Chondrocyte (in vitro differentiated cells): ENCODE measurements at regions not wholly inside any gene's neighbourhood (a gene's known extent, or its start where the extent isn't known, plus 50 kb on each side); places are given as distances from the start of the nearest gene placed in this dataset.

Experiments
- DNase-seq: peaks from one replicate; pipeline ENCODE4 v3.0.0; 2021; ENCODE audit warnings: mixed read lengths, low spot score
- H3K27ac Mint-ChIP-seq: one replicate; pipeline ENCODE4 v1.8.0; 2021; ENCODE audit warnings: mild to moderate bottlenecking, moderate library complexity, mixed read lengths; ENCODE audit not compliant: unreplicated experiment
- H3K27me3 Mint-ChIP-seq: 2 replicates; pipeline ENCODE4 v1.8.0; 2021; ENCODE audit warnings: low read depth, mixed read lengths
- H3K36me3 Mint-ChIP-seq: 2 replicates; pipeline ENCODE4 v1.8.0; 2021; ENCODE audit warnings: low read depth, mixed read lengths
- H3K4me1 Mint-ChIP-seq: 2 replicates; pipeline ENCODE4 v1.8.0; 2021; ENCODE audit warnings: low read depth, mild to moderate bottlenecking, mixed read lengths
- H3K4me3 Mint-ChIP-seq: one replicate; pipeline ENCODE4 v1.8.0; 2021; ENCODE audit warnings: mild to moderate bottlenecking, moderate library complexity, mixed read lengths; ENCODE audit not compliant: unreplicated experiment
- H3K9me3 Mint-ChIP-seq: 2 replicates; pipeline ENCODE4 v1.8.0; 2021; ENCODE audit warnings: low read depth, mixed read lengths
- CTCF ChIP-seq: fragments of 200-600 bp; sonication (generic); IDR thresholded peaks from 2 replicates; pipeline ENCODE4 v1.5.0; 2021; ENCODE audit warnings: antibody characterized with exemption, mild to moderate bottlenecking, moderate library complexity

GRCh38 chr5:4093970-4094369 lies 498.3 kb downstream of the IRX1 start:
- Mint-ChIP-seq H3K4me1 (peaks cover 12% of the 10 kb centered on the region), H3K9me3 (no peaks in the 10 kb centered on the region), H3K4me3 (no peak overlapping the region), H3K27me3 (no peaks in the 10 kb centered on the region), H3K36me3 (no peaks in the 10 kb centered on the region), H3K27ac (no peak overlapping the region)
- no peak for TF ChIP-seq CTCF
- no peak for DNase-seq

- no peak for TF ChIP-seq CTCF
- H3K36me3 Mint-ChIP-seq = no peaks in the 10 kb centered on the region
- H3K27me3 Mint-ChIP-seq = peaks cover 2% of the 10 kb centered on the region
- H3K9me3 Mint-ChIP-seq = no peaks in the 10 kb centered on the region
- no peak overlapping the region for H3K4me3 Mint-ChIP-seq
- H3K4me1 Mint-ChIP-seq = peaks cover 12% of the 10 kb centered on the region
- DNase-seq = no peak
- H3K27ac Mint-ChIP-seq = no peak overlapping the region
These were observed 500.4 kb downstream of the IRX1 start for GRCh38 chr5:4095918-4096630.

- H3K36me3 Mint-ChIP-seq = no peaks in the 10 kb centered on the region
- no peak for TF ChIP-seq CTCF
- peaks cover 2% of the 10 kb centered on the region for H3K27me3 Mint-ChIP-seq
- no peak for DNase-seq
- peaks cover 12% of the 10 kb centered on the region for H3K4me1 Mint-ChIP-seq
- no peak overlapping the region for H3K27ac Mint-ChIP-seq
- no peaks in the 10 kb centered on the region for H3K9me3 Mint-ChIP-seq
- H3K4me3 Mint-ChIP-seq = no peak overlapping the region
These were observed 501.6 kb downstream of the IRX1 start for GRCh38 chr5:4097199-4097598.

- Mint-ChIP-seq H3K4me3 (no peak overlapping the region), H3K9me3 (no peaks in the 10 kb centered on the region), H3K36me3 (no peaks in the 10 kb centered on the region), H3K27ac (no peak overlapping the region), H3K27me3 (peaks cover 2% of the 10 kb centered on the region), H3K4me1 (peaks cover 12% of the 10 kb centered on the region)
- no peak for TF ChIP-seq CTCF
- DNase-seq = no peak
These were observed 502.6 kb downstream of the IRX1 start for GRCh38 chr5:4098226-4098625.

GRCh38 chr5:4099386-4099785 lies 503.8 kb downstream of the IRX1 start:
- Mint-ChIP-seq H3K9me3 (no peaks in the 10 kb centered on the region), H3K36me3 (no peaks in the 10 kb centered on the region), H3K4me3 (no peak overlapping the region)

More at GRCh38 chr5:4099386-4099785, 503.8 kb downstream of the IRX1 start:
- no peak for TF ChIP-seq CTCF
- Mint-ChIP-seq H3K27me3 (peaks cover 2% of the 10 kb centered on the region), H3K4me1 (peaks cover 12% of the 10 kb centered on the region), H3K27ac (no peak overlapping the region)
- DNase-seq = no peak
